ENCODE measurements at regions not wholly inside any gene's neighbourhood (a gene's known extent, or its start where the extent isn't known, plus 50 kb on each side); places are given as distances from the start of the nearest gene placed in this dataset.

DNA sequence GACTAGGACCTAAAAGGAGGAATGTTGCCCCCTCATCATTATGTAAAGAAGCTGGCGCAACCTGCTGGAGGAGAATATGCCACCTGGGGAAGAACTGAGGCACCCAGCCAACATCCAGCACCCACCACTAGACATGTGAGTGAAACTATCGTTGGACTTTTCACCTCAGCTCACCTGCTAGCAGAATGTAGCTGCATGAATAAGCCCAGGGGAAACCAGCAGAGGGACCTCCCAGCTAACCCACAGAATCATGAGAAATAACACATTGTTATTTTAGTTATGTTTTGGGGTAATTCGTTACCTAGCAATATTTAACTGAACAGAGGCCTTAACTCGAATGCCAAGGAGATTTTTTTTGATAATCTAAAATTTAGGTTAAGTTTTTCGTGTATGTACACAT lies 542.5 kb upstream of the DAB1 start:
- no peak for TF ChIP-seq EZH2 (IDR thresholded peaks at IDR 0.05; ENCODE audit: borderline replicate concordance)
- TF ChIP-seq, protein P1, sequence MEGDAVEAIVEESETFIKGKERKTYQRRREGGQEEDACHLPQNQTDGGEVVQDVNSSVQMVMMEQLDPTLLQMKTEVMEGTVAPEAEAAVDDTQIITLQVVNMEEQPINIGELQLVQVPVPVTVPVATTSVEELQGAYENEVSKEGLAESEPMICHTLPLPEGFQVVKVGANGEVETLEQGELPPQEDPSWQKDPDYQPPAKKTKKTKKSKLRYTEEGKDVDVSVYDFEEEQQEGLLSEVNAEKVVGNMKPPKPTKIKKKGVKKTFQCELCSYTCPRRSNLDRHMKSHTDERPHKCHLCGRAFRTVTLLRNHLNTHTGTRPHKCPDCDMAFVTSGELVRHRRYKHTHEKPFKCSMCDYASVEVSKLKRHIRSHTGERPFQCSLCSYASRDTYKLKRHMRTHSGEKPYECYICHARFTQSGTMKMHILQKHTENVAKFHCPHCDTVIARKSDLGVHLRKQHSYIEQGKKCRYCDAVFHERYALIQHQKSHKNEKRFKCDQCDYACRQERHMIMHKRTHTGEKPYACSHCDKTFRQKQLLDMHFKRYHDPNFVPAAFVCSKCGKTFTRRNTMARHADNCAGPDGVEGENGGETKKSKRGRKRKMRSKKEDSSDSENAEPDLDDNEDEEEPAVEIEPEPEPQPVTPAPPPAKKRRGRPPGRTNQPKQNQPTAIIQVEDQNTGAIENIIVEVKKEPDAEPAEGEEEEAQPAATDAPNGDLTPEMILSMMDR (IDR thresholded peaks at IDR 0.05; ENCODE audit: poor library complexity), result no peak
- TF ChIP-seq EZH2phosphoT487 (IDR thresholded peaks at IDR 0.05; ENCODE audit: low read depth, severe bottlenecking, unreplicated experiment), result no peak
